ENCODE measurements at regions not wholly inside any gene's neighbourhood (a gene's known extent, or its start where the extent isn't known, plus 50 kb on each side); places are given as distances from the start of the nearest gene placed in this dataset.

- TF ChIP-seq CTCF (IDR thresholded peaks at IDR 0.05 in 8 of 11, conservative IDR thresholded peaks at IDR 0.05 in 3 of 11) = no peak
- TF ChIP-seq POLR2A (IDR thresholded peaks at IDR 0.05) = no peak
- TF ChIP-seq POLR2AphosphoS5 (IDR thresholded peaks at IDR 0.05) = no peak
Observed at GRCh38 chr6:41432280-41432679, 96.9 kb downstream of the NCR2 start.

All from spleen (tissue), 7 donors.